Hematopoietic multipotent progenitor cell treated with erythropoietin and hydrocortisone succinate and interleukin-3 and kit ligand, for 8 days (in vitro differentiated cells): ENCODE measurements at regions not wholly inside any gene's neighbourhood (a gene's known extent, or its start where the extent isn't known, plus 50 kb on each side); places are given as distances from the start of the nearest gene placed in this dataset.

ENCODE experiments used
- DNase-seq: peaks from one replicate; pipeline ENCODE4 v3.0.0-alpha.2; 2015

- DNase-seq = no peak
Observed at GRCh38 chr13:61712621-61713020, 297.0 kb upstream of the PCDH20 start.

GRCh38 chr13:61709258-61709657 is 293.6 kb upstream of the PCDH20 start:
- no peak for DNase-seq

GRCh38 chr13:61706899-61707298 is 291.2 kb upstream of the PCDH20 start:
- no peak for DNase-seq

- DNase-seq = no peak
Observed at GRCh38 chr13:61700620-61701019, 285.0 kb upstream of the PCDH20 start.

- no peak for DNase-seq
Observed at GRCh38 chr13:61700181-61700580, 284.5 kb upstream of the PCDH20 start.

- DNase-seq = no peak
Observed at GRCh38 chr13:61696676-61697075, 281.0 kb upstream of the PCDH20 start.

- DNase-seq = no peak
Observed at GRCh38 chr13:61695147-61695546, 279.5 kb upstream of the PCDH20 start.

- no peak for DNase-seq
Observed at GRCh38 chr13:61692691-61693090, 277.0 kb upstream of the PCDH20 start.

- no peak for DNase-seq
Observed at GRCh38 chr13:61685682-61686012, 270.0 kb upstream of the PCDH20 start.

- no peak for DNase-seq
Observed at GRCh38 chr13:61684976-61685681, 269.5 kb upstream of the PCDH20 start.

- DNase-seq = no peak
Observed at GRCh38 chr13:61672756-61673155, 257.1 kb upstream of the PCDH20 start.

GRCh38 chr13:61670384-61671161 is 254.9 kb upstream of the PCDH20 start:
- DNase-seq = no peak

- DNase-seq = no peak
Observed at GRCh38 chr13:61664801-61665705, 249.4 kb upstream of the PCDH20 start.

- no peak for DNase-seq
Observed at GRCh38 chr13:61654481-61654880, 238.8 kb upstream of the PCDH20 start.

- no peak for DNase-seq
Observed at GRCh38 chr13:61648547-61648946, 232.9 kb upstream of the PCDH20 start.

GRCh38 chr13:61612192-61612591 is 196.5 kb upstream of the PCDH20 start:
- DNase-seq = no peak

GRCh38 chr13:61608138-61608537 is 192.5 kb upstream of the PCDH20 start:
- no peak for DNase-seq

GRCh38 chr13:61600360-61601033 is 184.8 kb upstream of the PCDH20 start:
- no peak for DNase-seq

- no peak for DNase-seq
Observed at GRCh38 chr13:61592489-61592888, 176.8 kb upstream of the PCDH20 start.

- no peak for DNase-seq
Observed at GRCh38 chr13:61575973-61576372, 160.3 kb upstream of the PCDH20 start.

GRCh38 chr13:61563645-61564044 is 148.0 kb upstream of the PCDH20 start:
- DNase-seq = no peak

- no peak for DNase-seq
Observed at GRCh38 chr13:61546911-61547310, 131.3 kb upstream of the PCDH20 start.

GRCh38 chr13:61546413-61546812 is 130.8 kb upstream of the PCDH20 start:
- no peak for DNase-seq
